Sigmoid colon (tissue), 3 donors: ENCODE measurements at regions not wholly inside any gene's neighbourhood (a gene's known extent, or its start where the extent isn't known, plus 50 kb on each side); places are given as distances from the start of the nearest gene placed in this dataset.

Source experiments
- CTCF ChIP-seq, 4 experiments: fragments of 450-650 bp in 3 of 4; fragments of 200-600 bp in 1 of 4; IDR thresholded peaks; one replicate each; pipeline ENCODE4 v1.5.1; 2016 to 2019; ENCODE audit warnings: antibody characterized with exemption in 4 of 4, mild to moderate bottlenecking in 3 of 4, moderate library complexity in 2 of 4
- POLR2A ChIP-seq, 2 donors: fragments of 450-650 bp; IDR thresholded peaks; one replicate each; pipeline ENCODE4 v1.6.1; 2016; ENCODE audit warnings: antibody characterized with exemption in 2 of 2, mild to moderate bottlenecking in 2 of 2, moderate library complexity in 2 of 2

GRCh38 chr4:179272282-179272681, 1830.0 kb upstream of the AGA start:
- no peak for TF ChIP-seq CTCF (IDR thresholded peaks at IDR 0.05)
- no peak for TF ChIP-seq POLR2A (IDR thresholded peaks at IDR 0.05)
